ENCODE measurements at regions not wholly inside any gene's neighbourhood (a gene's known extent, or its start where the extent isn't known, plus 50 kb on each side); places are given as distances from the start of the nearest gene placed in this dataset.

DNA sequence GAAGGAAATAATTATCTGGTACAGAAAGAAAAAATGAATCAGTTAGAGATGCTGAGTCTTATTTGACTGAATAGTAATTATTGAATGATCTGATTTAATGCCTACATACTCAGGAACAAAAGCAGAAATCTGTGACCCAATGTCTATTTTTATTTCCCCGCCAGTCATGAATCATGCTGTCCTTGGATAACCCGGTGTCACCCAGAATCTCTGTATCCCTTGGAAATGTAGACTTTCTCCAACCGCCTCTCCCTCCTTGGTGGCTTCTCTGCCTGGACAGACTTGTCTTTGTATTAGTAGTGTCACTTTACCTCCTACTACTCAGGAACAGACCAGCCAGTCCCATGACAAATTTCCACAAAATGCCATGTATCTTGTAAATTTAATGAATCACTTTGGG, 173.3 kb upstream of the PDGFD start:
- H3K36me3 ChIP-seq (ENCODE audit: low read length), result no peaks in the 10 kb centered on the region
- H3F3A ChIP-seq (ENCODE audit: insufficient read depth), result no peaks in the 10 kb centered on the region
- H3K9ac ChIP-seq (ENCODE audit: low read length), result no peak overlapping the region
- no peak overlapping the region for H3K4me3 ChIP-seq (ENCODE audit: insufficient read depth, low read length, poor library complexity, severe bottlenecking)
- H3K9me3 ChIP-seq (ENCODE audit: insufficient read depth, low read length), result no peaks in the 10 kb centered on the region
- no peaks in the 10 kb centered on the region for H4K20me1 ChIP-seq (ENCODE audit: low read depth, low read length)
- no peak overlapping the region for H2AFZ ChIP-seq (ENCODE audit: low read depth, low read length, severe bottlenecking)
- TF ChIP-seq, protein P1, sequence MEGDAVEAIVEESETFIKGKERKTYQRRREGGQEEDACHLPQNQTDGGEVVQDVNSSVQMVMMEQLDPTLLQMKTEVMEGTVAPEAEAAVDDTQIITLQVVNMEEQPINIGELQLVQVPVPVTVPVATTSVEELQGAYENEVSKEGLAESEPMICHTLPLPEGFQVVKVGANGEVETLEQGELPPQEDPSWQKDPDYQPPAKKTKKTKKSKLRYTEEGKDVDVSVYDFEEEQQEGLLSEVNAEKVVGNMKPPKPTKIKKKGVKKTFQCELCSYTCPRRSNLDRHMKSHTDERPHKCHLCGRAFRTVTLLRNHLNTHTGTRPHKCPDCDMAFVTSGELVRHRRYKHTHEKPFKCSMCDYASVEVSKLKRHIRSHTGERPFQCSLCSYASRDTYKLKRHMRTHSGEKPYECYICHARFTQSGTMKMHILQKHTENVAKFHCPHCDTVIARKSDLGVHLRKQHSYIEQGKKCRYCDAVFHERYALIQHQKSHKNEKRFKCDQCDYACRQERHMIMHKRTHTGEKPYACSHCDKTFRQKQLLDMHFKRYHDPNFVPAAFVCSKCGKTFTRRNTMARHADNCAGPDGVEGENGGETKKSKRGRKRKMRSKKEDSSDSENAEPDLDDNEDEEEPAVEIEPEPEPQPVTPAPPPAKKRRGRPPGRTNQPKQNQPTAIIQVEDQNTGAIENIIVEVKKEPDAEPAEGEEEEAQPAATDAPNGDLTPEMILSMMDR (IDR thresholded peaks at IDR 0.05; ENCODE audit: insufficient read depth, low read length, poor library complexity, severe bottlenecking), result no peak
- no peak for TF ChIP-seq EZH2phosphoT487 (conservative IDR thresholded peaks at IDR 0.05; ENCODE audit: low read length)
- no peaks in the 10 kb centered on the region for H3K27me3 ChIP-seq (ENCODE audit: low read length)
- H3K4me2 ChIP-seq (ENCODE audit: low read depth, low read length, poor library complexity, severe bottlenecking), result no peak overlapping the region
- no peaks in the 10 kb centered on the region for H3K9me2 ChIP-seq (replicated peaks; ENCODE audit: insufficient read depth, low read length)
- H3K79me2 ChIP-seq (ENCODE audit: insufficient read depth, low read length), result no peaks in the 10 kb centered on the region
- no peak overlapping the region for H3K27ac ChIP-seq (ENCODE audit: low read depth, low read length)

DNA sequence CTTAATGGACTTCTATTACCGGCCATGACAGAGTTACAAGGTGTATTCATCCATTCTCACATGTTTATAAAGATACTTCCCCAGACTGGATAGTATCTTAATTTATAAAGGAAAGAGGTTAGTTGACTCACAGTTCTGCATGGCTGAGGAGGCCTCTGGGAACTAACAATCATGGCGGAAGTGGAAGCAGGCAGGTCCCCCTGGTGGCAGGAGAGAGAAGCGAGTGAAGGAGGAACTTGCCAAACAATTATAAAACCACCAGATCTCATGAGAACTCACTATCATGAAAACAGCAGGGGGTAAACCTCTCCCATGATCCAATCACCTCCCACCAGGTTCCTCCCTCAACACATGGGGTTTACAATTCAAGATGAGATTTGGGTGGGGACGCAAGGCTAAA, 170.0 kb upstream of the PDGFD start:
- no peak for TF ChIP-seq EZH2phosphoT487 (conservative IDR thresholded peaks at IDR 0.05; ENCODE audit: low read length)
- TF ChIP-seq, protein P1 (IDR thresholded peaks at IDR 0.05; ENCODE audit: insufficient read depth, low read length, poor library complexity, severe bottlenecking), result peak; percentile 58
- Histone ChIP-seq H2AFZ (ENCODE audit: low read depth, low read length, severe bottlenecking) (peak overlapping the region; percentile 38), H4K20me1 (ENCODE audit: low read depth, low read length) (no peaks in the 10 kb centered on the region), H3K27me3 (ENCODE audit: low read length) (no peaks in the 10 kb centered on the region), H3F3A (ENCODE audit: insufficient read depth) (no peaks in the 10 kb centered on the region), H3K4me3 (ENCODE audit: insufficient read depth, low read length, poor library complexity, severe bottlenecking) (no peak overlapping the region), H3K4me2 (ENCODE audit: low read depth, low read length, poor library complexity, severe bottlenecking) (no peak overlapping the region), H3K9me3 (ENCODE audit: insufficient read depth, low read length) (no peaks in the 10 kb centered on the region), H3K9me2 (replicated peaks; ENCODE audit: insufficient read depth, low read length) (no peaks in the 10 kb centered on the region), H3K9ac (ENCODE audit: low read length) (no peak overlapping the region), H3K79me2 (ENCODE audit: insufficient read depth, low read length) (no peaks in the 10 kb centered on the region), H3K27ac (ENCODE audit: low read depth, low read length) (no peak overlapping the region), H3K36me3 (ENCODE audit: low read length) (no peaks in the 10 kb centered on the region)

DNA sequence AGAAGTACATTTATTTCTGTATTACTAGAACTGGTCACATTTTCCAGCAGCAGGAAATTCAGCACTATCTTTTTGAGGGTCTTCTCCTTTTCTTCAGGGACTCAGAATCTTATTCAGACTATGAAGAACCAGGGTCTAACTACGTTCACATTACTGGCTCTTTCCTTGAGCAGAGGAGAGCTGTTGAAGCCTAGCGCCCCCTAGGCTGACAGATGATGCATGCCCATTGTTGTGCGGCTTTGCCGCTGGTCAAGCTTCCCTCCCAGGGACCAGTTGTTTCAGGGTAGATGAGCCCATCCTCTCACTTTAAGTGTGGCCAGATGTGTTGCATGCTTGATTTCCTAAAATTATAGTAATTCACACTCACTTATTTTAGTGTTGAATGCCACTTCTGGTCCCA, 168.2 kb upstream of the PDGFD start:
- H3K9me2 ChIP-seq (replicated peaks; ENCODE audit: insufficient read depth, low read length), result no peaks in the 10 kb centered on the region

More for the DNA sequence above, 168.2 kb upstream of the PDGFD start:
- Histone ChIP-seq H3K79me2 (ENCODE audit: insufficient read depth, low read length) (no peaks in the 10 kb centered on the region), H3K9me3 (ENCODE audit: insufficient read depth, low read length) (no peaks in the 10 kb centered on the region), H3K9ac (ENCODE audit: low read length) (no peak overlapping the region), H3F3A (ENCODE audit: insufficient read depth) (no peaks in the 10 kb centered on the region), H3K36me3 (ENCODE audit: low read length) (no peaks in the 10 kb centered on the region), H3K27ac (ENCODE audit: low read depth, low read length) (no peak overlapping the region), H4K20me1 (ENCODE audit: low read depth, low read length) (no peaks in the 10 kb centered on the region), H3K27me3 (ENCODE audit: low read length) (no peaks in the 10 kb centered on the region), H3K4me3 (ENCODE audit: insufficient read depth, low read length, poor library complexity, severe bottlenecking) (no peak overlapping the region), H2AFZ (ENCODE audit: low read depth, low read length, severe bottlenecking) (no peak overlapping the region), H3K4me2 (ENCODE audit: low read depth, low read length, poor library complexity, severe bottlenecking) (no peak overlapping the region)
- TF ChIP-seq EZH2phosphoT487 (conservative IDR thresholded peaks at IDR 0.05; ENCODE audit: low read length), result no peak
- TF ChIP-seq, protein P1 (IDR thresholded peaks at IDR 0.05; ENCODE audit: insufficient read depth, low read length, poor library complexity, severe bottlenecking), result peak; percentile 78

Measured in SU-DHL-6 (cell line).